Adrenal gland (tissue), 9 donors: ENCODE measurements at regions not wholly inside any gene's neighbourhood (a gene's known extent, or its start where the extent isn't known, plus 50 kb on each side); places are given as distances from the start of the nearest gene placed in this dataset.

Source experiments
- DNase-seq, 7 donors: peaks; one replicate each; pipeline ENCODE4 v3.0.0-alpha.2; 2019 to 2020
- H3K27ac ChIP-seq, 5 donors: fragments of 200-600 bp; sonication (generic) in 4 of 5; 1 replicate in 3 of 5; 2 replicates in 2 of 5; pipeline versions ENCODE4 v1.5.1 to v1.8.0; 2016 to 2020; ENCODE audit warnings: mild to moderate bottlenecking in 1 of 5
- H3K27me3 ChIP-seq: fragments of 200-600 bp; 2 replicates; pipeline ENCODE4 v1.8.0; 2021
- H3K36me3 ChIP-seq, 2 donors: fragments of 200-600 bp; replicated peaks in 1 of 2; 1 replicate in 1 of 2; 2 replicates in 1 of 2; pipeline versions ENCODE4 v1.5.1 to v1.8.0; 2018 to 2022
- H3K4me1 ChIP-seq, 2 donors: fragments of 200-600 bp; replicated peaks in 1 of 2; 1 replicate in 1 of 2; 2 replicates in 1 of 2; pipeline versions ENCODE4 v1.5.1 to v1.8.0; 2018 to 2021
- H3K4me3 ChIP-seq, 4 donors: fragments of 200-600 bp; sonication (generic) in 3 of 4; one replicate each; pipeline ENCODE4 v1.5.1; 2016 to 2018
- H3K9me3 ChIP-seq, 3 donors: fragments of 200-600 bp; sonication (generic) in 1 of 3; replicated peaks in 1 of 3; 1 replicate in 2 of 3; 2 replicates in 1 of 3; pipeline versions ENCODE4 v1.5.1 to v1.8.0; 2016 to 2021
- POLR2A ChIP-seq, 2 donors: fragments of 450-650 bp; IDR thresholded peaks; one replicate each; pipeline ENCODE4 v1.6.1; 2017; ENCODE audit warnings: antibody characterized with exemption in 2 of 2, mild to moderate bottlenecking in 2 of 2, moderate library complexity in 1 of 2
- WGBS, 4 donors: extraction: QIAGEN DNeasy Blood & Tissue Kit in 2 of 4; methylation state at CpG; one replicate each; pipeline versions ENCODE4 v1.1.5 to v1.1.7; 2013 to 2017; 5-methylcytosine and 5-hydroxymethylcytosine counted together
- intact Hi-C, 2 donors: fragments of 100-400 bp; cut with DNase I; formaldehyde crosslinking; loops; one replicate each; pipeline versions ENCODE4 v1.14.1 to v1.15.0; 2022 to 2023
- TF ChIP-seq, protein P1 (sequence below), 6 experiments: fragments of 450-650 bp in 4 of 6; fragments of 200-600 bp in 2 of 6; sonication (generic) in 1 of 6; IDR thresholded peaks; 1 replicate in 5 of 6; 2 replicates in 1 of 6; pipeline versions ENCODE4 v1.5.1 to v1.8.0; 2016 to 2021; ENCODE audit warnings: antibody characterized with exemption in 6 of 6, mild to moderate bottlenecking in 2 of 6, moderate library complexity in 1 of 6
- donor health status: healthy with polysubstance abuse.
- donor health status: Bipolar disorder and iron deficiency.
- donor health status: DM: yes; HTN: yes; CAD: no.
- donor health status: DM: no; HTN: no; CAD: no.
- donor health status: DM: no; HTN: no; CAD: no.

GRCh38 chr1:185595835-185596667, 138.1 kb upstream of the HMCN1 start:
- no peak for TF ChIP-seq POLR2A (IDR thresholded peaks at IDR 0.05)
- TF ChIP-seq, protein P1, sequence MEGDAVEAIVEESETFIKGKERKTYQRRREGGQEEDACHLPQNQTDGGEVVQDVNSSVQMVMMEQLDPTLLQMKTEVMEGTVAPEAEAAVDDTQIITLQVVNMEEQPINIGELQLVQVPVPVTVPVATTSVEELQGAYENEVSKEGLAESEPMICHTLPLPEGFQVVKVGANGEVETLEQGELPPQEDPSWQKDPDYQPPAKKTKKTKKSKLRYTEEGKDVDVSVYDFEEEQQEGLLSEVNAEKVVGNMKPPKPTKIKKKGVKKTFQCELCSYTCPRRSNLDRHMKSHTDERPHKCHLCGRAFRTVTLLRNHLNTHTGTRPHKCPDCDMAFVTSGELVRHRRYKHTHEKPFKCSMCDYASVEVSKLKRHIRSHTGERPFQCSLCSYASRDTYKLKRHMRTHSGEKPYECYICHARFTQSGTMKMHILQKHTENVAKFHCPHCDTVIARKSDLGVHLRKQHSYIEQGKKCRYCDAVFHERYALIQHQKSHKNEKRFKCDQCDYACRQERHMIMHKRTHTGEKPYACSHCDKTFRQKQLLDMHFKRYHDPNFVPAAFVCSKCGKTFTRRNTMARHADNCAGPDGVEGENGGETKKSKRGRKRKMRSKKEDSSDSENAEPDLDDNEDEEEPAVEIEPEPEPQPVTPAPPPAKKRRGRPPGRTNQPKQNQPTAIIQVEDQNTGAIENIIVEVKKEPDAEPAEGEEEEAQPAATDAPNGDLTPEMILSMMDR (IDR thresholded peaks at IDR 0.05): peak in 5 of 6 experiments; percentile 20 to 49 (median 29)
- peak in 4 of 7 donors; percentile 18 to 67 (median 32) for DNase-seq
- peaks cover 10 to 26% of the 10 kb centered on the region in 2 donors for H3K4me1 ChIP-seq
- intact Hi-C loops: no loop called here
- 70 to 79% (median 77%) methylated on average over 3 of the region's 3 CpGs for WGBS, 4 donors
- H3K9me3 ChIP-seq: no peaks in the 10 kb centered on the region
- no peaks in the 10 kb centered on the region for H3K27me3 ChIP-seq
- H3K36me3 ChIP-seq: no peaks in the 10 kb centered on the region
- no peak overlapping the region for H3K27ac ChIP-seq
- no peak overlapping the region for H3K4me3 ChIP-seq

DNA sequence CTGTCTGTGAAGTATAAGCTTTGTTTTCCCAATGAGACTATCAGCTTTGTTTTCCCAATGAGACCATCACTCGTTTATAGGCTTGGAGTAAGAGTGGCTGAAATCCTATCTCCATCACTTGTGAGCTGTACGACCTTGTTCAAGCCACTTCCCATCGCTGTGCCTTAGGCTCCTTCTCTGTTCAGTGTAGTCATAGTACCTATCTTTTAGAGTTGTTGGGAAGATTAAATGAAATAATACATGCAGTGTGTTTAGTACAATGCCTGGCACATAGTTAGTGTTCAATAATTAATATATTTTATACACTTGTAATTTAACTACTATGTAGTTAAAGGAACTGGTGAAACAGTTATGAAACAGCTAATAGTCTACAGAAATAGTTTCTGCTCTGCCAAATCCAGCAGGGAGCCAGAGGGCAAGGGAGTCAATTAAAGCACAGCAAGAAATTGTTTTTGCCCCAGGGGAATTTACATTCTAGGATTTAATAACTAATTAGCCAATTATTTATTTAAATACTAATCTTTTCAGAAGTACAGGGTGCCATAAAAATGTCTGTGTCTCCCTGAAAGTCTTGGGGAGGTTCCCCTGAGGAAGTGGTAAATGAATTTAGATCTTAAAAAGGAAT, 139.3 kb upstream of the HMCN1 start:
- intact Hi-C loops: no loop called here
- H3K27ac ChIP-seq: peak overlapping the region in 4 of 5 donors; percentile 17 to 57 (median 36)
- 38 to 45% (median 44%) methylated on average over 3 of the region's 3 CpGs for WGBS, 4 donors

DNA sequence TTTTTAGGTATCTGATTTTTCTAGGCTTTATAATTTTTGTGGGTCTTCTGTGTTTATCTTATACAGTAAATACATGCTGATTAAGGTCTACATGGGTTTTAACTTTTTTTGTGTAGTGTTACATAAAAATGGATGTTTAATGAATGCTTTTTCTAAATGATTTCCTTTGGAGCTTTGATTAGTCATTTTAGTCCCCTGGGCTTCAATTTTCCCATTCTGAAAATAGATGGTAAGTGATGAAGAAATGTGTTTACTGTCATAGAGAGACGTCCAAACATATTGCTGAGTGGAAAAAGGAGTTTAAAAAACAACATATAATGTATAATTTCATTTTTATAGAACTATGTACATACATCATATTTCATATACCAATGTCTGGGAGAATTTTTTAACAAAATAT, 140.9 kb upstream of the HMCN1 start:
- no peak overlapping the region for H3K4me3 ChIP-seq
- no peaks in the 10 kb centered on the region for H3K27me3 ChIP-seq
- no peaks in the 10 kb centered on the region for H3K36me3 ChIP-seq
- WGBS, 4 donors: 0 to 41% (median 31%) methylated on average over 1 of the region's 1 CpG
- no peaks in the 10 kb centered on the region for H3K9me3 ChIP-seq
- intact Hi-C loops: no loop called here
- no peak for DNase-seq
- peaks cover 10 to 26% of the 10 kb centered on the region in 2 donors for H3K4me1 ChIP-seq
- H3K27ac ChIP-seq: no peak overlapping the region
- TF ChIP-seq POLR2A (IDR thresholded peaks at IDR 0.05): no peak
- TF ChIP-seq, protein P1 (IDR thresholded peaks at IDR 0.05): no peak

More for the DNA sequence above, 139.3 kb upstream of the HMCN1 start:
- H3K27me3 ChIP-seq: no peaks in the 10 kb centered on the region
- no peak overlapping the region for H3K4me3 ChIP-seq
- peak in 1 of 7 donors; percentile 1 for DNase-seq
- H3K9me3 ChIP-seq: no peaks in the 10 kb centered on the region
- no peaks in the 10 kb centered on the region for H3K36me3 ChIP-seq
- H3K4me1 ChIP-seq: peaks cover 10 to 26% of the 10 kb centered on the region in 2 donors
- no peak for TF ChIP-seq POLR2A (IDR thresholded peaks at IDR 0.05)
- TF ChIP-seq, protein P1 (IDR thresholded peaks at IDR 0.05): no peak

GRCh38 chr1:185585770-185586169, 148.4 kb upstream of the HMCN1 start:
- no peaks in the 10 kb centered on the region for H3K4me1 ChIP-seq
- no peaks in the 10 kb centered on the region for H3K36me3 ChIP-seq
- WGBS, 4 donors: 72 to 86% (median 79%) methylated on average over 8 of the region's 8 CpGs
- no peak overlapping the region for H3K4me3 ChIP-seq
- TF ChIP-seq POLR2A (IDR thresholded peaks at IDR 0.05): no peak
- TF ChIP-seq, protein P1 (IDR thresholded peaks at IDR 0.05): no peak
- intact Hi-C loops: no loop called here
- no peaks in the 10 kb centered on the region for H3K9me3 ChIP-seq
- H3K27ac ChIP-seq: no peak overlapping the region
- H3K27me3 ChIP-seq: no peaks in the 10 kb centered on the region
- DNase-seq: no peak
